H1 (cell line): ENCODE measurements at regions not wholly inside any gene's neighbourhood (a gene's known extent, or its start where the extent isn't known, plus 50 kb on each side); places are given as distances from the start of the nearest gene placed in this dataset.

Experiments used
- CTCF ChIP-seq, 3 experiments: IDR thresholded peaks; 1 replicate in 2 of 3; 2 replicates in 1 of 3; pipeline versions ENCODE4 v1.5.1 to v1.6.1; 2011; ENCODE audit warnings: low read length in 3 of 3, mild to moderate bottlenecking in 3 of 3, inconsistent platforms in 2 of 3, low read depth in 1 of 3, moderate library complexity in 1 of 3; ENCODE audit not compliant: insufficient read depth in 1 of 3; ENCODE audit errors: control extremely low read depth in 1 of 3
- EP300 ChIP-seq, 2 experiments: IDR thresholded peaks; 1 replicate in 1 of 2; 2 replicates in 1 of 2; pipeline ENCODE4 v1.6.1; 2011 to 2012; ENCODE audit warnings: low read depth in 2 of 2, low read length in 2 of 2, mild to moderate bottlenecking in 2 of 2, borderline replicate concordance in 1 of 2, inconsistent platforms in 1 of 2, moderate library complexity in 1 of 2
- PHF8 ChIP-seq: fragments of 200-600 bp; sonication (generic); conservative IDR thresholded peaks from 2 replicates; pipeline ENCODE4 v1.7.1; 2012; ENCODE audit warnings: low read depth, mild to moderate bottlenecking, inconsistent platforms, low read length, moderate library complexity

- TF ChIP-seq EP300 (IDR thresholded peaks at IDR 0.05; ENCODE audit: borderline replicate concordance in 1 of 2, low read depth in 2 of 2, low read length in 2 of 2) (no peak), PHF8 (no peak), CTCF (IDR thresholded peaks at IDR 0.05; ENCODE audit: control extremely low read depth in 1 of 3, insufficient read depth in 1 of 3, low read depth in 1 of 3, low read length in 3 of 3) (no peak)
Measured at GRCh38 chr12:30146561-30146960, 362.8 kb upstream of the TMTC1 start.
